MG63 (cell line): ENCODE measurements at regions not wholly inside any gene's neighbourhood (a gene's known extent, or its start where the extent isn't known, plus 50 kb on each side); places are given as distances from the start of the nearest gene placed in this dataset.
"Not testable (repeated sequence)": the region's sequence is repeated elsewhere in the genome, so short reads cannot be mapped to it uniquely, and the experiment has no call there.

Experiments
- DNase-seq: peaks from one replicate; pipeline ENCODE4 v3.0.0-alpha.2; 2020
- H3K27me3 ChIP-seq: fragments of 250-450 bp; sonication (Bioruptor Pico); 2 replicates; pipeline ENCODE4 v1.5.1; 2020; ENCODE audit warnings: mild to moderate bottlenecking, moderate library complexity
- H3K36me3 ChIP-seq: fragments of 250-450 bp; sonication (Bioruptor Pico); 2 replicates; pipeline ENCODE4 v1.5.1; 2020; ENCODE audit warnings: mild to moderate bottlenecking, moderate library complexity
- H3K4me3 ChIP-seq: fragments of 250-450 bp; sonication (Bioruptor Pico); 2 replicates; pipeline ENCODE4 v1.5.1; 2020; ENCODE audit warnings: mild to moderate bottlenecking, moderate library complexity
- H3K9me3 ChIP-seq: fragments of 250-450 bp; sonication (Bioruptor Pico); 2 replicates; pipeline ENCODE4 v1.5.1; 2020; ENCODE audit warnings: mild to moderate bottlenecking, moderate library complexity

- Histone ChIP-seq H3K4me3 (no peak overlapping the region), H3K36me3 (no peaks in the 10 kb centered on the region), H3K9me3 (no peaks in the 10 kb centered on the region), H3K27me3 (no peaks in the 10 kb centered on the region)
- DNase-seq: no peak
Observed at GRCh38 chr18:55953326-55953725, 365.3 kb upstream of the TCF4 start.

GRCh38 chr18:55951738-55952137, 363.7 kb upstream of the TCF4 start:
- H3K27me3 ChIP-seq, DNase-seq, H3K4me3 ChIP-seq, H3K9me3 ChIP-seq, H3K36me3 ChIP-seq: not testable (repeated sequence)

GRCh38 chr18:55950379-55951166, 362.6 kb upstream of the TCF4 start:
- Histone ChIP-seq H3K27me3 (no peaks in the 10 kb centered on the region), H3K9me3 (no peaks in the 10 kb centered on the region), H3K4me3 (no peak overlapping the region), H3K36me3 (no peaks in the 10 kb centered on the region)
- no peak for DNase-seq

GRCh38 chr18:55934821-55935220, 346.8 kb upstream of the TCF4 start:
- H3K27me3 ChIP-seq: no peaks in the 10 kb centered on the region
- no peak for DNase-seq
- no peaks in the 10 kb centered on the region for H3K36me3 ChIP-seq
- H3K9me3 ChIP-seq: peaks cover 9% of the 10 kb centered on the region
- H3K4me3 ChIP-seq: no peak overlapping the region

GRCh38 chr18:55932675-55933074, 344.7 kb upstream of the TCF4 start:
- DNase-seq: no peak
- H3K27me3 ChIP-seq: no peaks in the 10 kb centered on the region
- no peaks in the 10 kb centered on the region for H3K36me3 ChIP-seq
- peaks cover 8% of the 10 kb centered on the region for H3K9me3 ChIP-seq
- H3K4me3 ChIP-seq: no peak overlapping the region

GRCh38 chr18:55927831-55928230, 339.8 kb upstream of the TCF4 start:
- no peak for DNase-seq
- Histone ChIP-seq H3K36me3 (no peaks in the 10 kb centered on the region), H3K4me3 (no peak overlapping the region), H3K9me3 (no peaks in the 10 kb centered on the region), H3K27me3 (no peaks in the 10 kb centered on the region)

- DNase-seq: no peak
- no peaks in the 10 kb centered on the region for H3K9me3 ChIP-seq
- no peaks in the 10 kb centered on the region for H3K36me3 ChIP-seq
- no peaks in the 10 kb centered on the region for H3K27me3 ChIP-seq
- no peak overlapping the region for H3K4me3 ChIP-seq
Observed at GRCh38 chr18:55925772-55926171, 337.8 kb upstream of the TCF4 start.

- Histone ChIP-seq H3K4me3 (no peak overlapping the region), H3K27me3 (no peaks in the 10 kb centered on the region), H3K36me3 (no peaks in the 10 kb centered on the region), H3K9me3 (no peaks in the 10 kb centered on the region)
- no peak for DNase-seq
Observed at GRCh38 chr18:55920063-55920462, 332.1 kb upstream of the TCF4 start.

- H3K9me3 ChIP-seq: no peaks in the 10 kb centered on the region
- no peaks in the 10 kb centered on the region for H3K27me3 ChIP-seq
- H3K4me3 ChIP-seq: no peak overlapping the region
- no peaks in the 10 kb centered on the region for H3K36me3 ChIP-seq
- DNase-seq: no peak
Observed at GRCh38 chr18:55918444-55918843, 330.5 kb upstream of the TCF4 start.

GRCh38 chr18:55912919-55913318, 324.9 kb upstream of the TCF4 start:
- H3K9me3 ChIP-seq: no peaks in the 10 kb centered on the region

GRCh38 chr18:55912071-55912470, 324.1 kb upstream of the TCF4 start:
- Histone ChIP-seq H3K4me3 (no peak overlapping the region), H3K9me3 (no peaks in the 10 kb centered on the region), H3K27me3 (no peaks in the 10 kb centered on the region), H3K36me3 (no peaks in the 10 kb centered on the region)
- DNase-seq: no peak

More at GRCh38 chr18:55912919-55913318, 324.9 kb upstream of the TCF4 start:
- Histone ChIP-seq H3K4me3 (no peak overlapping the region), H3K27me3 (no peaks in the 10 kb centered on the region), H3K36me3 (no peaks in the 10 kb centered on the region)
- no peak for DNase-seq

- H3K36me3 ChIP-seq: no peaks in the 10 kb centered on the region
- no peak for DNase-seq
- H3K9me3 ChIP-seq: no peaks in the 10 kb centered on the region
- H3K4me3 ChIP-seq: no peak overlapping the region
- no peaks in the 10 kb centered on the region for H3K27me3 ChIP-seq
Observed at GRCh38 chr18:55910296-55910695, 322.3 kb upstream of the TCF4 start.

- no peak for DNase-seq
- H3K27me3 ChIP-seq: no peaks in the 10 kb centered on the region
- H3K36me3 ChIP-seq: no peaks in the 10 kb centered on the region
- H3K9me3 ChIP-seq: no peaks in the 10 kb centered on the region
- no peak overlapping the region for H3K4me3 ChIP-seq
Observed at GRCh38 chr18:55908901-55909366, 320.9 kb upstream of the TCF4 start.

- Histone ChIP-seq H3K36me3 (no peaks in the 10 kb centered on the region), H3K27me3 (no peaks in the 10 kb centered on the region), H3K4me3 (no peak overlapping the region), H3K9me3 (no peaks in the 10 kb centered on the region)
- DNase-seq: no peak
Observed at GRCh38 chr18:55907453-55908175, 319.6 kb upstream of the TCF4 start.

GRCh38 chr18:55906536-55906935, 318.5 kb upstream of the TCF4 start:
- Histone ChIP-seq H3K36me3 (no peaks in the 10 kb centered on the region), H3K4me3 (no peak overlapping the region), H3K27me3 (no peaks in the 10 kb centered on the region), H3K9me3 (no peaks in the 10 kb centered on the region)
- DNase-seq: no peak

- no peak for DNase-seq
- no peaks in the 10 kb centered on the region for H3K36me3 ChIP-seq
- H3K4me3 ChIP-seq: no peak overlapping the region
- no peaks in the 10 kb centered on the region for H3K27me3 ChIP-seq
- no peaks in the 10 kb centered on the region for H3K9me3 ChIP-seq
Observed at GRCh38 chr18:55903911-55904310, 315.9 kb upstream of the TCF4 start.

- Histone ChIP-seq H3K27me3 (no peaks in the 10 kb centered on the region), H3K36me3 (no peaks in the 10 kb centered on the region), H3K4me3 (no peak overlapping the region), H3K9me3 (no peaks in the 10 kb centered on the region)
- no peak for DNase-seq
Observed at GRCh38 chr18:55900380-55900779, 312.4 kb upstream of the TCF4 start.
